Muscle of arm (tissue), 1 donor: ENCODE measurements at regions not wholly inside any gene's neighbourhood (a gene's known extent, or its start where the extent isn't known, plus 50 kb on each side); places are given as distances from the start of the nearest gene placed in this dataset.
A peak's percentile ranks its signal among the peaks of the same experiment; 100 is the strongest.
"Not testable (repeated sequence)": the region's sequence is repeated elsewhere in the genome, so short reads cannot be mapped to it uniquely, and the experiment has no call there.

ENCODE experiments used
- DNase-seq: peaks from one replicate; pipeline ENCODE4 v3.0.0-alpha.2; 2013

DNA sequence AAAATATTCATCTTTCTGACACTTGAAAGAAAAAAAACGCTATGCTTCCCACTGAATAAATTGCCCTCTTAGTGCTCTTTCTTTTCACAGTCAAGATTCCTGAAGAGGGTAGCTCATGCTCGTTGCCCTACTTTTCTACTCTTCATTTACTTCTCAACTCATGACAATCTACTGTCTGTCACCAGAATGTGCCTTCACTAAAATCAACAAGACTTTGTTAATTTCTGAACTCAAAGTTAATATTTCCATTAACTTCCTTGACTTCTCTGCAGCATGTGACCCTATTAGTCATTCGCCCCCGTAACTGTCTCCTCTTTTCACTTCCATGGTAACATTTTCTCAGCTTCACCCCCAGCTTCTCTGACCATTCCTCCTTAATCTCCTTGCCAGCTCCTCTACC lies 98.9 kb upstream of the MAPRE2 start:
- no peak for DNase-seq

DNA sequence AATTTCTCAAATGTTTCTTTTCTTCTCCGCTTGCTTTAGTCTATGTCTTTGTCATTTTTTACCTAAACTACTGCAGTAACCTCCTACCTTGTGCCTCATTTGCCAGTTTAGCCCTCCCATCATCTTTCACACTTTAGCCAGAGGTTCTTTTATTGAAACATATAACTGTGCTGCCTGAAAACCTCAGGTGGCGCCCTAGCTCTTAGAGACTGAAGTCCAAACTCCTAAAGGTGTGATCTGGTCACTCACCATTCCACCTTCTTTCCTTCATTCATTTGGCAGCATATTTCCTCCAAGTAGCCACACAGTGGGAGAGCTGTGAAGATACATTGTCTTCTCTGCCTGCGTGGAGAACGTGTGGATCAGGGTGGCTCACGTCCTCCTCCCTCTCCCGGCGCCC lies 98.2 kb upstream of the MAPRE2 start:
- DNase-seq = no peak

DNA sequence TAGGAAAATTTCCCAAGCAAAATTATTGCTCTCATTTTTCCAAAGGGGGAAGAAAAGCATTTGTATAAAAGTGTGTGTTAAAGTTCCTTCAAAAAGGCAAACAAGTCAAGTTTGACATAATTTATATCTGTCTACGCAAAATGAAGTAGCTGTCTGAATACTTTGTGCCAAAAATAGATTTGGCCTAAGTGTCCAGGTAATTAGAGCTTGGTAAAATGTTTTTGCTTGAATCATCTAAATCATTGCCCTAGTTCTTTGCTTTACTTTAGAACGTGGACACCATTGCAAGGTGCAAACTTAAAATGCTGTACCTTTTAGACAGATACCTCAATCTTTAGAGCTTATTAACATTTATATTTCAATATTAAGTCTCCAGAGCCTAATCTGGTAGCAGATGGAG lies 97.6 kb upstream of the MAPRE2 start:
- DNase-seq = no peak

DNA sequence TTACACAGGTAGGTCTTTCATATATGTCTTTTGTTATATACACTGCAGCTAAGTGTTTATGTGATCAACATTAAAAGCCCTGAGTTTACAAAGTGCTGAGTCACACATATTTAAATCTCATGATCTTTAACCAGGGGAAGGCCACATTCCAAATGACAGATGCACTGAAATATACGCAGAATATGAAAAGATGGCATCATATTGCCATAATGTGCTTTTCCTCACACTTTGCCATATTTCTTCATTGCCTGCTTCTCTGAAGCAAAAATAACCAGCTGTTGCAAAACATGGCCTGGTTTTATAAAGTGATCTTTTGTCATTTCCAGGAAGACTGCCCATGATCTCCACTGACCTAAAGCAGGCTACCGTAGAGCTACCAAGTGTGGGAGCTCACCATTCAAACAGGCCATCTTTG lies 93.5 kb upstream of the MAPRE2 start:
- DNase-seq = no peak

DNA sequence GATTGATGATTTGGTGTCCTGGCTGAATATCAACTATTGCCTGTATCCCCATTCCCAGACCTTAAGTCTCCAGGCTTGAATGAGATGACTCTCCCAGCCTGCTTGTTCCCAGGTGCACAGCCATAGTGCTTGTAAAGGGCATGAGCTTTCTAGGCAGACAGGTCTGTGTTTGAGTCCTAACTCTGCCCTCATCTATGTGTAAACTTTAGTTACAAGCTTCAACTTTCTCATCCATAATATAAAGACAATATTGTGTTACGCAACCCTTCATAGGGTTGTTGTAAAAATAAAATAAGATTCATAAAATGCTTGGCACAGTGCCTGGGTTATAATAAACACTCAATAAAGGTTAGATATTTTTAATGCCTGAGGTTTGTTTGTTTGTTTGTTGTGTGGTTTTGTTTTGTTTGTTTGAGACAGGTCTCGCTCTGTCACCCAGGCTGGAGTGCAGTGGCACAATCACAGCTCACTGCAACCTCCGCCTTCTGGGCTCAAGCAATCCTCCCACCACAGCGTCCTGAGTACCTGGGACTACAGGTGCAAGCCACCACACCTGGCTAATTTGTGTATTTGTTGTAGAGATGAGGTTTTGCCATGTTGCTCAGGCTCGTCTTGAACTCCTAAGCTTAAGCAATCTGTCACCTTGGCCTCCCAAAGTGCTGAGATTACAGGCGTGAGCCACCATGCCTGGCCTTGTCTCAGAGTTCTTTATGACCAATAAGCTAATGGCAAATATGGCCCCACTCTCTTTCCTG lies 89.4 kb upstream of the MAPRE2 start:
- no peak for DNase-seq

DNA sequence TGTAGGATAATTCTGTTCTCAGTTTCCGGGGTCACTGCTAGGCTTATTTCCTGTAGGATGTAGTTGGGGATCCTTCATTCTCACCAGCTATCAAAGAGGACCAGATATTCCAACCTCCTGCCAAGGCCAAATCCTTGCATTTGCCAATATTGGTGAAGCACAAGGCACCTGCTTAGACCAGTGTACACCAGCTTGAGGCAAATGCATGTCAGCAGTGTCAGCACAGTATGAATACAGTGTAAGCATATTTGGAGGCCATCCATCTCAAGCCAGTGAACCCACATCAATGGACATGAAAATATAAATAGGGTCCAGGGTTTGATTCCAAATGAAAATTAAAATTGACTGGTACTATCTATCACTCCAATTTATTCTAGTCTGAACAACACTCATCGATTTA lies 88.0 kb upstream of the MAPRE2 start:
- DNase-seq = no peak

DNA sequence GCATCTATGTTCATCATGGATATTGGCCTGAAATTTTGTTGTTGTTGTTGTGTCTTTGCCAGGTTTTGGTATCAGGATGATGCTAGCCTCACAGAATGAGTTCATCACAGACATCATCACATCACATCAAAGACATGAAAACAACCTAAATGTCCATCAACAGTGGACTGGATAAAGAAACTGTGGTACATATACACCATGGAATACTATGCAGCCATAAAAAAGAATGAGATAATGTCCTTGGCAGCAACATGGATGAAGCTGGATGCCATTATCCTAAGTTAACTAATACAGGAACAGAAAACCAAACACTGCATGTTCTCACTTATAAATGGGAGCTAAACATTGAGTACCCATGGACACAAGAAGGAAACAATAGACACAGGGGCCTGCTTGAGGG lies 85.7 kb upstream of the MAPRE2 start:
- not testable (repeated sequence) for DNase-seq

DNA sequence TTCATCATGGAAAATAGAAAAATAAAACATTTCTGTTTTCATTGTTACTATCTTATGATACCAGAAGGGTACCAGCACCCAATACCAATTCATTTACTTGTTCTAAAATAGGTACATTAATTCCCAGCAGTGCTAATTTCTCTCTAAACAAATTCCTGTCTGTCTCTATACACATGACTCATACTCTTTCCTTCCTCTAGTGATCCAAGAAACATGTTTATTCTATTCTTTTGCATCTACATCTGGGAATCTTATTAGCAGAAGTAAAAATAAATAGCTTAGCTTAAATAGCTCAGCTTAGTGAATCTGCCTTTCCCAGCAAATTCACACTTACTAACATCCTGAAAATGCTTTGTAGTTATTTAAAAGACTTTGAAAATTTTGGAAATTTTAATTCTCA lies 84.5 kb upstream of the MAPRE2 start:
- DNase-seq = no peak

DNA sequence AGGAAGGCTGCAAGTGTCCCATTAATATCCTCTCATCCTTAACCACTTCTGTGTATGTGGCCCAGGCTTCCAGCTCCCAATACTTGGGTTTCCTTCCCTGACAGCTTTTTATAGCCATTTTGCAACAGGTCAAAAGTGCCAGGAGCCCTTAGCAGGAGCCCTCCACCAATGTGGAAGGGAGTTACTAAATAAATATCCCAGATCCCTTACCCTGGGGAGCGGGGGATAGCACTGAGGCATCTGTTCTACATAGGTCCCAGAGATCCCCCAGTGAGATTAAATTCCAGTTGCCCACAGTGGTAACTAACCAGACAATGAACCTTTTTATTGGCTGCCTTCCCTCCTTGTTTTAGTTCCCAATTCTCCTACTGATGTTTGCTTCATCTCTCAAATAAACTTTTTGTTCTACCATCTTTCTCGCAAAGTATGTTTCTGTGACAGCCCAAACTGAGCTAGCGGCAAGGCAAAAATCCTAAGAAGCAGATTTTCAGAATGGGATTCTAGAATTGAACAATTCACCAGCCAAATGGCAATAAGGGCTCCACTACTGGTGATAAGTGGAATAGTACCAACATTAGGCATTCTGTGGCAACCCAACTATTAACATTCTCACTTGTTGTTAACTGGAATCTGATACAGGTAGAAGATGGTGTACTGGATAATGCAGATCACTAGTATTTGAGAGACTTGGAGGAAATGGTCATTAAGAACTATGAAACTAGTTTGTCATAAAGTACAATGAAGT lies 83.9 kb upstream of the MAPRE2 start:
- no peak for DNase-seq

DNA sequence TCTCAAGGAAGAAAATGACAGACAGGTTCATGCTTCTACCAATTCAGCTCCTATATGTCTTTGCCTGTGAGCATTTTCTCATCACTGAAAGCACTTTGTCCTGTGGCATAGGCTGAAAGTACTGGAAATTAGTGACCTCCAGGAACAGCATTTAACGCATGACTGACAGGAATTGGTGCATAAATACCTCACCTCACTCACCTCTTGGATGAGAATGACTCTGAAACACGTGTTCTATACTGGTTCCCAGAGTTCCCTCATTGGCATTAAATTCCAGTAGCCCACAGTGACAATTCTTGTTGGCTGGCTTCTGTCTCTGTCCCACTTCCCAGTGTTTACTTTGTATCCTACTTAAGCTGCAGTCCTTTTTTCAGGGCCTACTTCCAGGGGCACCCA lies 83.4 kb upstream of the MAPRE2 start:
- DNase-seq = no peak

DNA sequence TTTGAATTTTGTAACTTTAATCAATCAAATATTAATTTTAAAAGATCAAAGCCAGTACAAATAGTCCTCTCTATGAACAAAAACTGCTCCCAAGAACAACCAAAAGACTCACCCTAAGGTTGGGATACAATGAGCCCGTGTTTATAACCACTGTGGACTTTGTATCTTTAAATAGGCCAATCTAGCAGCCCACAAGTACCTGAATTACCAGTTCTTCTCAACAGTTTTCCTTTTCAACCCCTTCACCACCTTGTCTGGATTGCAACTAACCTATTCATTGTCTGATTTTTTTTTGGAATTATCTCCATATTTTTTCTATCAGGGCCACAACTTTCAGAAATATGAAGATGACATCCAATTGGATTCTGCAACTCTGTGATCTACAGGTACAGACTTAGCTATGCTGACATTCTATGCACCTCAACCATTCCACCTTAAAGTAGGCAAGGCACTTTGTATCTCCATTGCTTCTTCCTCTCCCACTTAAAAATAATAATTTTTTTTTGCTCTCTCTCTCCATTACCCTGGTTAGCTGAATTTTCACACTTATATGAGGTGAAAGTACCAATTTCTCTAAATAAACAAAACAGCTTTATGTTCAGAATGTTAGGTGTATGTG lies 81.9 kb upstream of the MAPRE2 start:
- DNase-seq = no peak

DNA sequence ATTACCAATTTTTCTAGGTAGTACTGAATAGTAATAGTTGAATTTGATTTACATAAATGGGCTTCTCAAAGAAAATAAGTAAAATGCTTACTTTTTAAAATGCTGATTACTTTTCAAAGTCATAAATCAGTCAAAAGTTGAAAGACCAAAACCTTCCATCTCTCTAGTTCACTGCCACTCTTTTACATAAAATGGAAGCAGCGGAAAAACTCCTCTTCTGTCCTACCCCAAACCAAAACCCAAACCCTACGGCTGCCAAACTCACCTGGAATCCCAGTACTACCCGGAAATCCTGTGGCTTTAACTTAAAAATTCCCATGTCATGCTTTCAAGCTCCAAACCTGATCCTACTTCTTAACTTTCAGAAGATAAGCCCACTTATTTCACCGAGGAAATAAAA lies 81.2 kb upstream of the MAPRE2 start:
- no peak for DNase-seq

DNA sequence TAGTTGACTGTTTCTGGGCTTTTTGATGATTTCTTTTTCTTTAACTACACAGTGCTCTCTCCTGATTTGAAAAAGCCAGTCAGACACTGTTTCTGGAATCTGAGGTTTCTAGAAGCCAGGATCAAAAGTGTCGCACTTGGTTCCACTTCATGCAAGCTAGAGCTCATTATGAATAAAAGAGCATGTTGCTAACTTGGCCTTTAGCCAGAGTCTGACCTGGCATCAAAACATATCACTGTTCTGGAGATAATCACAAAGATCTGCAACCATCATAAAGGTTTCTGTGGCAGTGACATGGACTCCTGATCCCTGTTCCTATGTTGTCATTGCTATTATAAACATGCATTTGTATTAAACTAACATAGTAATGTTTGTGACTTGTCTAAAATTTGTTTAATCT lies 76.1 kb upstream of the MAPRE2 start:
- no peak for DNase-seq

DNA sequence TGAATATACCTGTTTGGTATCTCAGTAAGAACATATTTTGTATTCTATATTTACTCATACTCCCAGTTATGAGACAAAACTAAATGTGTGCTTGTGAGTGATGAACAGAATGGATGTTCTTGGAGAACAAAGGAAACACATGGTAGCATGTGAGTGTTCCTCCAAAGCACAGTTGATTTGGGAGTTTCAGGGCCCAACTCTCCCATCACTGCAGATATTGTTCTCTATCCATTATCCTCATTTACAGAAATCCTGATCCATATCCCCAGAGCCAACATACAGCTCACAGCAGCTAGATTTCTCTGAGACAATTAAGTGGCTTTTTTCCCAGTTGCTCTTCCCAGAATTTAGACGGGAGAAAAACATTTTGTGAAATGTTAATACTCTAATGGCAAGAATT lies 75.6 kb upstream of the MAPRE2 start:
- DNase-seq = no peak

DNA sequence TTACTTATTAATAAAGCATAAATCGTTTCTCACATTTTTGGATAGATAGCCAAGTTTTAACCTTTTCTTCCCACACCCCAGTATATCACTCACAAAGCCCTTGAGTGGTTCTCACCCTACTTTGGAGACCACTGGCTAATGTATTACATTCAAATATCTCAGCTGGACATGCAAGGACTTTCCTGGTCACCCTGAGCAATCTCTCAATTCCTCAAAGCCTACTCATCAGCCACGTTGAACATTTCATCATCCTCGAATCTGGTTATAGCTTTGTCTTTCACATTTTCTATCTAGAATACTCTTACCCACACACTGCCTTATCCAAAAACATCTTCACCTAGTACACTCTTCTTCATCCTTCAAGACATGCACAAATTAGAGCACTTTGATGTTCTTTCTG lies 71.1 kb upstream of the MAPRE2 start:
- no peak for DNase-seq

DNA sequence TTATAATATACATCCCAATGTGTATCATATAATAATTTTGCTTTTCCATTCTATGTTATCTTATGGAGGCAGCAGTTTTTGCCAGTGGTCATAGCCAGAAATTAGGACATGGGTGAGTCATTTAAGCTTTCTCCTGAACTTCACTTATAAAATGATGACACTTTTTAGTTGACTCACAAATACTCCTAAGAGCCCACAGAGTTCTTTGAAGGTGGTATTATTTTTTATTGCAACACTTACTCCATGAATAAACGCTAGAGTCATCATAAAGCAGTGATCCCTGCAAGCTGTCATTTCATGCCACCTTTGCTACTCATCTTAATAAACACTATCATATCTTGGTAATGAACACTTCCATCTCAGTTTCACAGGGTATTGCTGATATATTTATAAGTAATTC lies 69.9 kb upstream of the MAPRE2 start:
- no peak for DNase-seq

DNA sequence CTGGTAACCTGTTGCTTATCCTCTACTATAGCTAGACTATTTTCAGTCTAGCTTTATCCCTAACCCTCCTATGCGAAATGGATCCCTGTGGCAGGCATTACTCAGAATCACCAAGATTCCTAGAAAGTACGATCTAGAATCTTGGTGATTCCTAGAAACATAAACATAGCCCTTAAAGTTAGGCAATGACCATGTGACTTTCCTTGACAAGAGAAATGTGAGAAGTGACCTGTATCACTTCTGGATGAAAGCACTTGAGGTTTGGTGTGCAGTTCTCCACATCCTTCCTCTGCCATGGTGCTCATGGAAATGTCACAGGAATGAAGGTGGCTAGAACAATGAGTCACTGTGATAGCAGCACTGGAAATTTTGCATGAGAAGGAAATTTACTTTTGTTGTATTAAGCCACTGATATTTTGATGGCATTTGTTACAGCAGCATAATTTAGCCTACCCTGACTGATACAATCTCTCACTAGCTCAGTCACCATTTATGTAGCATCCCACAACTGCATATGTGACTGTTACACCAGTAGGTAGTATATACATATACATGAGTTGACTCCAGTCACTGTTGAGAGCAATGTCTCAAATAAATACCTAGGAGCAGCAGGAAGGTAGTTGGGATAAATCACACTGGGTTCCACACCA lies 68.3 kb upstream of the MAPRE2 start:
- DNase-seq = no peak

DNA sequence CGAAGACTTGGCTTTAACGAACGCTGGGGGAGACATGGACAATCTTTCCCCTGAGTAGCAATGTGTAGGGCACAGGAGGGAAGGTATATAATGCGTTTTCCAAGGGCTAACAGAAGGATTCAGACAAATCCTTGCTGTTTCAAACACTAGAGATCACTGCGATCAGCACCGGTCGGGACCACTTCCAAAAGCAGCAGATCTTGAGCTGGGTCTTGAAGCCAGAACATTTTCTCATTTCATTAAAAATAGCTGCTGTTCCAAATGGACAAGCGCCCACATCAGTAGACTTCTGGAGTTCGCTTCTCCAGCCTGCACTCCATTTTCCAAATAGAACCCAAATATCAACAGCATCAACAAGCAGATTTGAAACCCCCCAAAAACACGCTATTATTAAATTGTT lies 65.1 kb upstream of the MAPRE2 start:
- peak; percentile 53 for DNase-seq

DNA sequence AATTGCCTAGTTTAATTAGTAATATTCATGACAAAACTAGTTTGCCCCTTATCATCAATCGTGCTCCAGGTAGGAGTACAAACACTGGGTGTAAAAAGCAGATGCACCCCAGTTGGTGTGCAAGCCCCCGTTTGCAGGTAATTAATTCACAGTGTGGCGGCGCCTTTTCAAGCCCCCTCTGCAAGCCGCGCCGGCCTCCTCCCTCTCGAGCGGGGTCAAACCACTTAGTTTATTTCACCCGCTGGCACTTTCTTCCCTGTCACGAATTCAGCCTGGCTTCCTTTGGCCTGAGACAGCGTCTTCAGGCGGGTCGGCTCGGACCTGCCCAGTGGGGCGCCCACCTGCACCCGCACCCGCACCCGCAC lies 64.7 kb upstream of the MAPRE2 start:
- peak; percentile 13 for DNase-seq

DNA sequence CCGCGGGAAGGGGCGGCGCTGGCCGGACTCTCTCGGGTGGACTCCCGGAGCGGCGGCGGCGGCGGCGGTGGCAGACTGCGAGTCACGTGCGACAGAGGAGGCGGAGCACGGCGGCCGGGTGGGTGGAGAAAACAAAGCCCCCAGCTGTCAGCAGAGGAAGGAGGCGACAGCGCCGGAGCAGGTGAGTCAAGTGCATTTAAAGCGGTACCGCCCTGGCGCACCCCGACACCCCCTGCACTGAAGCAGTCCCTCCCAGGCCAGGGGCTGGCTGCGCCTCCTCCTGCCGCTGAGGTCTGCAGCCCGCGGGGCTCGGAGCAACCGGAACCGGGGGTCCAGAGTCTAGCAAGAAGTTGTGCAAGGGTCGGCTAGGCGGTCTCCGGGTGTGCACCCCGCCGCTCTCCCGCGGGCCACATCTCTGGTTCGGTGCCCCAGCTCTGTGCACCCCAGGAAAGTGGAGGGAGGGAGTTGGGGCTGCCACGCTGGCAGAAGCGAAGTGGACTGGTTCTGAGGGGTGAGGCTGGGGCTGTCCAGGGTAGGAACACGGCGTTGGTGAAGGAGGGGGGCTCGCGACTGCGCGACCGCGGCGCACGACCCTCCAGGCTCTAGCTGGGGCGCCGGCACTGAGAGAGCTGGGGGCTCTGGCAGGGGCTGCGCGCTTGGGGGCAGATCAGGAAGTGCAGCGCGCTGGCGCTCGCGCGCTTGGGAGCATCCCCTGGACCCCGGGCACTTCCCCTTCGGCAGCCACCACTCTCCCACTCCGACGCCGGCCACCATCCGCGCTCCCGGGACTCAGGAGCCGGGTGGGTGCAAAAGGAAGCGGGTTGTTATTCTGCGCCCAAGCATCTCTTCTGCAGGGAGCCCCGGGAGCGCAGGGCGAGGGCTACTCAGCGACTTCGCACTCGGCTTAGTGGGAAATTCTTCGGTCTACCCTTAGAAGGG lies 64.0 kb upstream of the MAPRE2 start:
- peak; percentile 67 for DNase-seq

DNA sequence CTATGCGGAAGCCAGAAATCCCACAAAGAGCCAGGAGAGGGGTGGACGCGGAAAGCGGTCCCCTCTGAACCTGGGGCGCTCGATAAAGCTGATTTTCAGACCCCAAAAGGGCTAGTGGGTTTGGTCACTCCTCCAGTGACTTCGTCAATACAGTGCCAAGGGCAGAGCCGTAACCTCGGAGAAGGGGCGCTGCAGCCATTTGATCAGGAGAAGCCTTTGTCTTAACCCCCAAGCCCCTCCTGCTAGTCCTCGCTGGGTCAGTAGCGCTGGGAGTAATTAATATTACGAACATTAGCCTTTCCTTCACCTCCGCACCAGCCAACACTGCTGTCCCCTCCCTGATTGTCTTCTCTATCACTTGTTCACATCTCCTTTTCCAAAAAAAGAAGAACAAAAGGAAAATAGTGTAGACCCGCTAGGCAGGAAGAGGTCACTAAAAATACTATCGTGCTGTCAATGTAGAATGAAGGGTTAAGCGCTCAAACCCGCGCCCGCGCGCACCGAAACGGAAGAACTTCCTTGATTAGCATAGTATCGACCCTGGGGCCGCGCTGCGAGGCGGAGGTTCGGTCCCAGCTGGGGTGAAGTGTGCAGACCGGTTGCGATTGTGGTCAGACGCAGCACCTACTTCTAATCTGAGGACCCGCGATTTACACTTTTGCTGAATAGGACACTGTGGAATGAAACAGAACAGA lies 63.2 kb upstream of the MAPRE2 start:
- peak; percentile 31 for DNase-seq
